Hepatocyte (in vitro differentiated cells): ENCODE measurements at regions not wholly inside any gene's neighbourhood (a gene's known extent, or its start where the extent isn't known, plus 50 kb on each side); places are given as distances from the start of the nearest gene placed in this dataset.
"Not testable (repeated sequence)": the region's sequence is repeated elsewhere in the genome, so short reads cannot be mapped to it uniquely, and the experiment has no call there.

Experiments
- DNase-seq: peaks from one replicate; pipeline ENCODE4 v3.0.0-alpha.2; 2016; ENCODE audit warnings: low spot score
- H2AFZ ChIP-seq: fragments of 200-600 bp; sonication (generic); 2 replicates; pipeline ENCODE4 v1.6.0; 2016; ENCODE audit warnings: antibody characterized with exemption, mild to moderate bottlenecking
- H3K27ac ChIP-seq: fragments of 200-600 bp; sonication (generic); 2 replicates; pipeline ENCODE4 v1.5.1; 2016; ENCODE audit warnings: mild to moderate bottlenecking
- H3K27me3 ChIP-seq: fragments of 200-600 bp; sonication (generic); 2 replicates; pipeline ENCODE4 v1.6.1; 2016
- H3K36me3 ChIP-seq: fragments of 200-600 bp; sonication (generic); replicated peaks from 2 replicates; pipeline ENCODE4 v1.5.1; 2016; ENCODE audit warnings: low read depth; ENCODE audit not compliant: insufficient read depth
- H3K4me1 ChIP-seq: fragments of 200-600 bp; sonication (generic); 2 replicates; pipeline ENCODE4 v1.5.1; 2016; ENCODE audit warnings: mild to moderate bottlenecking, moderate library complexity; ENCODE audit not compliant: insufficient read depth
- H3K4me2 ChIP-seq: fragments of 200-600 bp; sonication (generic); 2 replicates; pipeline ENCODE4 v1.6.0; 2016
- H3K4me3 ChIP-seq: fragments of 200-600 bp; sonication (generic); 2 replicates; pipeline ENCODE4 v1.5.1; 2016; ENCODE audit warnings: mild to moderate bottlenecking
- H3K79me2 ChIP-seq: fragments of 200-600 bp; sonication (generic); 2 replicates; pipeline ENCODE4 v1.6.0; 2017; ENCODE audit warnings: mild to moderate bottlenecking
- H3K9me2 ChIP-seq: fragments of 200-600 bp; sonication (generic); replicated peaks from 2 replicates; pipeline ENCODE4 v1.6.0; 2017; ENCODE audit warnings: mild to moderate bottlenecking; ENCODE audit not compliant: insufficient read depth
- H3K9me3 ChIP-seq: fragments of 200-600 bp; sonication (generic); 2 replicates; pipeline ENCODE4 v1.5.1; 2016; ENCODE audit warnings: low read depth, mild to moderate bottlenecking
- H4K20me1 ChIP-seq: fragments of 200-600 bp; sonication (generic); 2 replicates; pipeline ENCODE4 v1.6.0; 2016; ENCODE audit warnings: mild to moderate bottlenecking; ENCODE audit not compliant: insufficient read depth, poor library complexity, severe bottlenecking
- CTCF ChIP-seq: fragments of 200-600 bp; sonication (generic); IDR thresholded peaks from 2 replicates; pipeline ENCODE4 v1.5.1; 2016; ENCODE audit warnings: antibody characterized with exemption, mild to moderate bottlenecking; ENCODE audit not compliant: poor library complexity
- EZH2 ChIP-seq: fragments of 200-600 bp; sonication (generic); IDR thresholded peaks from 2 replicates; pipeline ENCODE4 v1.6.1; 2016; ENCODE audit warnings: antibody characterized with exemption, mild to moderate bottlenecking, borderline replicate concordance
- EZH2phosphoT487 ChIP-seq: fragments of 200-600 bp; sonication (generic); IDR thresholded peaks from one replicate; pipeline ENCODE4 v1.6.1; 2018; ENCODE audit warnings: antibody characterized with exemption, mild to moderate bottlenecking, low read depth, moderate library complexity; ENCODE audit not compliant: unreplicated experiment, severe bottlenecking
- WGBS: methylation state at CpG from one replicate; pipeline ENCODE4 v1.1.6; 2016; ENCODE audit warnings: low lambda C conversion rate; ENCODE audit errors: missing lambda C conversion rate; 5-methylcytosine and 5-hydroxymethylcytosine counted together

- no peaks in the 10 kb centered on the region for H3K36me3 ChIP-seq
- no peaks in the 10 kb centered on the region for H3K4me1 ChIP-seq
- H3K27ac ChIP-seq: no peak overlapping the region
- H3K9me3 ChIP-seq: no peaks in the 10 kb centered on the region
- H3K27me3 ChIP-seq: no peaks in the 10 kb centered on the region
- H3K4me2 ChIP-seq: no peak overlapping the region
- H4K20me1 ChIP-seq: no peaks in the 10 kb centered on the region
- TF ChIP-seq EZH2phosphoT487 (no peak), CTCF (no peak), EZH2 (no peak)
- DNase-seq: no peak
- H3K4me3 ChIP-seq: no peak overlapping the region
- H3K79me2 ChIP-seq: no peaks in the 10 kb centered on the region
- WGBS: 85% methylated on average over 2 of the region's 2 CpGs
- H2AFZ ChIP-seq: no peak overlapping the region
- H3K9me2 ChIP-seq: no peaks in the 10 kb centered on the region
These were observed 153.5 kb upstream of the S1PR3 start for GRCh38 chr9:88837731-88838130.

GRCh38 chr9:88849878-88850277, 141.4 kb upstream of the S1PR3 start:
- 96% methylated on average over 6 of the region's 6 CpGs for whole genome bisulfite sequencing
- H3K9me2 ChIP-seq, H3K36me3 ChIP-seq, H3K27ac ChIP-seq, H3K4me1 ChIP-seq, H3K4me2 ChIP-seq, DNase-seq, H2AFZ ChIP-seq, H3K9me3 ChIP-seq, H3K79me2 ChIP-seq, H3K27me3 ChIP-seq, H3K4me3 ChIP-seq, H4K20me1 ChIP-seq: not testable (repeated sequence)

GRCh38 chr9:88852794-88853193, 138.5 kb upstream of the S1PR3 start:
- no peaks in the 10 kb centered on the region for H3K79me2 ChIP-seq
- TF ChIP-seq EZH2 (no peak), EZH2phosphoT487 (no peak), CTCF (no peak)
- 38% methylated on average over 1 of the region's 1 CpG for WGBS
- H3K27ac ChIP-seq: peak overlapping the region; percentile 35
- no peaks in the 10 kb centered on the region for H4K20me1 ChIP-seq
- H3K27me3 ChIP-seq: no peaks in the 10 kb centered on the region
- DNase-seq: peak; percentile 61
- no peak overlapping the region for H3K4me3 ChIP-seq
- no peak overlapping the region for H3K4me2 ChIP-seq
- no peak overlapping the region for H2AFZ ChIP-seq
- no peaks in the 10 kb centered on the region for H3K36me3 ChIP-seq
- no peaks in the 10 kb centered on the region for H3K9me3 ChIP-seq
- H3K9me2 ChIP-seq: no peaks in the 10 kb centered on the region
- no peaks in the 10 kb centered on the region for H3K4me1 ChIP-seq

GRCh38 chr9:88870627-88871026, 120.6 kb upstream of the S1PR3 start:
- H3K27me3 ChIP-seq: no peaks in the 10 kb centered on the region
- H3K9me3 ChIP-seq: no peaks in the 10 kb centered on the region
- H3K79me2 ChIP-seq: no peaks in the 10 kb centered on the region
- H2AFZ ChIP-seq: no peak overlapping the region
- H3K4me1 ChIP-seq: no peaks in the 10 kb centered on the region
- H3K36me3 ChIP-seq: no peaks in the 10 kb centered on the region
- no peak overlapping the region for H3K4me2 ChIP-seq
- no peak overlapping the region for H3K27ac ChIP-seq
- H4K20me1 ChIP-seq: no peaks in the 10 kb centered on the region
- no peak overlapping the region for H3K4me3 ChIP-seq
- 90% methylated on average over 5 of the region's 5 CpGs for WGBS
- no peaks in the 10 kb centered on the region for H3K9me2 ChIP-seq
- no peak for DNase-seq
- TF ChIP-seq EZH2phosphoT487: no peak
- no peak for TF ChIP-seq CTCF
- no peak for TF ChIP-seq EZH2
